A673 (cell line): ENCODE measurements at regions not wholly inside any gene's neighbourhood (a gene's known extent, or its start where the extent isn't known, plus 50 kb on each side); places are given as distances from the start of the nearest gene placed in this dataset.

Experiments used
- BruUV-seq: library from RNA; stranded (reverse); fragments of 400-500 nt; replicated peaks from 2 replicates; lab custom pipeline; 2021; lab: Mats Ljungman, UMichigan
- CTCF ChIA-PET: fragments of 300-600 bp; sonication (Branson Sonifier 250); formaldehyde crosslinking; loops from one replicate; lab custom pipeline; 2022; ENCODE audit warnings: antibody characterized with exemption; lab: Charles Lee
- POLR2A ChIA-PET: fragments of 300-600 bp; sonication (Branson Sonifier 250); formaldehyde crosslinking; loops from one replicate; lab custom pipeline; 2022; ENCODE audit warnings: antibody characterized with exemption; ENCODE audit not compliant: low non-redundant PET; lab: Charles Lee
- DNase-seq: peaks from one replicate; pipeline ENCODE4 v3.0.0-alpha.2; 2015; ENCODE audit warnings: low spot score
- H3K27ac ChIP-seq: fragments of 200-600 bp; sonication (generic); 2 replicates; pipeline ENCODE4 v1.5.1; 2016; ENCODE audit warnings: mixed run types, low read depth, mild to moderate bottlenecking, mixed read lengths, antibody characterized with exemption, low read length; ENCODE audit not compliant: poor library complexity, severe bottlenecking
- H3K27me3 ChIP-seq: fragments of 200-600 bp; sonication (generic); replicated peaks from 2 replicates; pipeline ENCODE4 v1.6.1; 2017; ENCODE audit warnings: mixed run types, low read depth, mild to moderate bottlenecking, mixed read lengths, antibody characterized with exemption, low read length; ENCODE audit not compliant: insufficient read depth, poor library complexity
- H3K36me3 ChIP-seq: fragments of 200-600 bp; sonication (generic); 2 replicates; pipeline ENCODE4 v1.6.1; 2016; ENCODE audit warnings: mixed run types, mild to moderate bottlenecking, mixed read lengths, antibody characterized with exemption, low read length; ENCODE audit not compliant: insufficient read depth, poor library complexity, severe bottlenecking
- H3K4me1 ChIP-seq: fragments of 200-600 bp; sonication (generic); 2 replicates; pipeline ENCODE4 v1.6.1; 2017; ENCODE audit warnings: mixed run types, mild to moderate bottlenecking, mixed read lengths, antibody characterized with exemption, low read length; ENCODE audit not compliant: insufficient read depth, poor library complexity, severe bottlenecking
- H3K4me3 ChIP-seq: fragments of 200-600 bp; sonication (generic); 2 replicates; pipeline ENCODE4 v1.5.1; 2016; ENCODE audit warnings: low read depth, mixed run types, mild to moderate bottlenecking, mixed read lengths, low read length; ENCODE audit not compliant: poor library complexity, severe bottlenecking
- H3K9me3 ChIP-seq: fragments of 200-600 bp; sonication (generic); 2 replicates; pipeline ENCODE4 v1.6.1; 2016; ENCODE audit warnings: mixed run types, low read depth, mild to moderate bottlenecking, mixed read lengths, antibody characterized with exemption, low read length; ENCODE audit not compliant: poor library complexity, severe bottlenecking
- EZH2 ChIP-seq: fragments of 200-600 bp; sonication (generic); IDR thresholded peaks from 2 replicates; pipeline ENCODE4 v1.6.1; 2017; ENCODE audit warnings: borderline replicate concordance, low read depth, mild to moderate bottlenecking, mixed read lengths, antibody characterized with exemption, low read length; ENCODE audit not compliant: poor library complexity, severe bottlenecking
- intact Hi-C: fragments of 100-400 bp; cut with micrococcal nuclease; formaldehyde crosslinking; loops from one replicate; pipeline ENCODE4 v1.10.0; 2022; ENCODE audit not compliant: unreplicated experiment
- TF ChIP-seq, protein P1 (sequence below): fragments of 300-800, 200-600 bp; sonication (generic); conservative IDR thresholded peaks from 2 replicates; pipeline ENCODE4 v1.5.1; 2017; ENCODE audit warnings: low read depth, mild to moderate bottlenecking, antibody characterized with exemption, low read length, moderate library complexity, mixed read lengths

DNA sequence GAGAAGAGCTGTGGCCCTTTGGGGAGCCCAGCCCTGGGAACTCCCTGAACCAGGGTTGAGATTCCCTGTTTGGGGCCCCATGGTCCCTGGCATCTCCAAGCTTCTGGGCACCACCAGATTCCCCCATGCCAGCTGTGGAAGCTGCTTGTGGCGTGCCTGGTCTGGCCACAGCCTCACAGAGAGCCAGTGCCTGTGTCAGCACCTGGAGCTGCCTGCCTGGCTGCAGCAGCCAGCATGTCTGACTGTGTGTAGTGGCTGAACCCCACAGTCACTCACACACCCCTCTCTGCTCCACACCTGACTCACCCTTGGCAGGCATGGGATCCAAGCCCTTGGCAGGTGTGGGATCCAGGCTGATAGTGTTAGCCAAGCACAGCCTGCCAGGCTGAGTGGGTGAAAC, 97.2 kb upstream of the GALNTL6 start:
- no peaks in the 10 kb centered on the region for H3K9me3 ChIP-seq
- intact Hi-C loops = no loop called here
- no peak for DNase-seq
- no TSS peak for BruUV-seq
- H3K27ac ChIP-seq = no peak overlapping the region
- no peaks in the 10 kb centered on the region for H3K36me3 ChIP-seq
- POLR2A ChIA-PET = no interaction called here
- TF ChIP-seq, protein P1, sequence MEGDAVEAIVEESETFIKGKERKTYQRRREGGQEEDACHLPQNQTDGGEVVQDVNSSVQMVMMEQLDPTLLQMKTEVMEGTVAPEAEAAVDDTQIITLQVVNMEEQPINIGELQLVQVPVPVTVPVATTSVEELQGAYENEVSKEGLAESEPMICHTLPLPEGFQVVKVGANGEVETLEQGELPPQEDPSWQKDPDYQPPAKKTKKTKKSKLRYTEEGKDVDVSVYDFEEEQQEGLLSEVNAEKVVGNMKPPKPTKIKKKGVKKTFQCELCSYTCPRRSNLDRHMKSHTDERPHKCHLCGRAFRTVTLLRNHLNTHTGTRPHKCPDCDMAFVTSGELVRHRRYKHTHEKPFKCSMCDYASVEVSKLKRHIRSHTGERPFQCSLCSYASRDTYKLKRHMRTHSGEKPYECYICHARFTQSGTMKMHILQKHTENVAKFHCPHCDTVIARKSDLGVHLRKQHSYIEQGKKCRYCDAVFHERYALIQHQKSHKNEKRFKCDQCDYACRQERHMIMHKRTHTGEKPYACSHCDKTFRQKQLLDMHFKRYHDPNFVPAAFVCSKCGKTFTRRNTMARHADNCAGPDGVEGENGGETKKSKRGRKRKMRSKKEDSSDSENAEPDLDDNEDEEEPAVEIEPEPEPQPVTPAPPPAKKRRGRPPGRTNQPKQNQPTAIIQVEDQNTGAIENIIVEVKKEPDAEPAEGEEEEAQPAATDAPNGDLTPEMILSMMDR = no peak
- TF ChIP-seq EZH2 = no peak
- CTCF ChIA-PET = no interaction called here
- H3K4me3 ChIP-seq = no peak overlapping the region
- H3K4me1 ChIP-seq = no peaks in the 10 kb centered on the region
- H3K27me3 ChIP-seq = no peaks in the 10 kb centered on the region

DNA sequence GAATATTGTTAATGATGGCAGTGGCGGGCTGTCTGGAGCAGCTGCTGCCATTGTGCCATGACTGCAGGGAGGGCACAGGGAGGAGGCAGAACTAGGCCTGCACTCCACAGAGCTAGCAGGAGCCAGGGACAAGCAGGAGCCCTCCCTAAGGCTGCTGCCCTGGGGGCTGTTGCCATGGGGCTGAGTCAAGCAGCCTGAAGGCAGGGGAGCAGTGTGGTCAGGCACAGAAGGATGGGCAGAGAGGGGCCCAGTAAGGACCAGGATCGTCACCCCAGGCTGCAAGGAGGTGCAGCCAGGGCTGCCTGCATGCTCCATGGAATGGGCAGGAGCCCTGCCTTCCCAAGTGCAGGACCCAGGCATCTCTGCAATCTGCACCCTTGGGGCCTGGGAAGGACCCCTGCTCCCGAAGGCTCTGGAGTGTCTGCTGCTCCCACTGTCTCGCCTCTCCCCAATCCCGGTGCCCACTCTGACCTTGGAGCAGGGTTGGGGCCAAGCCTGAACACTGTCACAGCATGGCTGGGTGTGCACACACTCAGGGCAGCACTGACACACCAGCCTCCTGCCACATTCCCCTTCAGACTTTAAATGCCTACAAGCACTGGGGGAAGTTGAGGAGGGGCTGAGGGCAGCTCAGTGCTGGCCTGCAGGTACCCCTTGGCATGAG, 98.3 kb upstream of the GALNTL6 start:
- Histone ChIP-seq H3K4me3 (no peak overlapping the region), H3K9me3 (no peaks in the 10 kb centered on the region), H3K36me3 (no peaks in the 10 kb centered on the region), H3K27me3 (no peaks in the 10 kb centered on the region), H3K4me1 (no peaks in the 10 kb centered on the region), H3K27ac (no peak overlapping the region)
- ChIA-PET CTCF (no interaction called here), POLR2A (no interaction called here)
- TF ChIP-seq, protein P1 = no peak
- TF ChIP-seq EZH2 = no peak
- intact Hi-C loops = no loop called here
- no peak for DNase-seq
- BruUV-seq = no TSS peak

DNA sequence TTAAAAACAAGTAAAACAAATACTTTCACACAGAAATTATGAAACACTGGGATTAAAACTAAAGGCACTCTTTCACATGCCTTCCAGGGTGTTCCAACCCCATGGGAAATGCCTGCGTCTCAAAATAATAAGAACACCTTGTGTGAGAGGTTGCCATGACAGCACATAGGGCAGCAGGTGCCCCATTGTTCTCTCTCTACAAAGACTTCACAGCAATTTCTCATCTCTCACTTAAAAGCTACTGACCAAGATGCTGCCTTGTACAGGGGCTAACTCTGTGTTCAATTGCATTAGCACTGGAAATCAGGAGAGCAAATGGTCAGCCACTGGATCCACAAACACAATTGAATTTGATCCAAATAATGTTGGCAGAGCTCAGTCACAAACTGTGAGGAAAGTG, 102.5 kb upstream of the GALNTL6 start:
- no peak for DNase-seq
- POLR2A ChIA-PET = no interaction called here
- intact Hi-C loops = no loop called here
- Histone ChIP-seq H3K9me3 (no peaks in the 10 kb centered on the region), H3K27me3 (peaks cover 11% of the 10 kb centered on the region), H3K4me1 (no peaks in the 10 kb centered on the region), H3K36me3 (no peaks in the 10 kb centered on the region), H3K27ac (no peak overlapping the region), H3K4me3 (no peak overlapping the region)
- BruUV-seq = no TSS peak
- CTCF ChIA-PET = no interaction called here
- TF ChIP-seq, protein P1 = no peak
- TF ChIP-seq EZH2 = no peak
